Chondrocyte (in vitro differentiated cells): ENCODE measurements at regions not wholly inside any gene's neighbourhood (a gene's known extent, or its start where the extent isn't known, plus 50 kb on each side); places are given as distances from the start of the nearest gene placed in this dataset.

Experiments used
- DNase-seq: peaks from one replicate; pipeline ENCODE4 v3.0.0; 2021; ENCODE audit warnings: mixed read lengths, low spot score
- H3K27ac Mint-ChIP-seq: one replicate; pipeline ENCODE4 v1.8.0; 2021; ENCODE audit warnings: mild to moderate bottlenecking, moderate library complexity, mixed read lengths; ENCODE audit not compliant: unreplicated experiment
- H3K27me3 Mint-ChIP-seq: 2 replicates; pipeline ENCODE4 v1.8.0; 2021; ENCODE audit warnings: low read depth, mixed read lengths
- H3K36me3 Mint-ChIP-seq: 2 replicates; pipeline ENCODE4 v1.8.0; 2021; ENCODE audit warnings: low read depth, mixed read lengths
- H3K4me1 Mint-ChIP-seq: 2 replicates; pipeline ENCODE4 v1.8.0; 2021; ENCODE audit warnings: low read depth, mild to moderate bottlenecking, mixed read lengths
- H3K4me3 Mint-ChIP-seq: one replicate; pipeline ENCODE4 v1.8.0; 2021; ENCODE audit warnings: mild to moderate bottlenecking, moderate library complexity, mixed read lengths; ENCODE audit not compliant: unreplicated experiment
- H3K9me3 Mint-ChIP-seq: 2 replicates; pipeline ENCODE4 v1.8.0; 2021; ENCODE audit warnings: low read depth, mixed read lengths
- CTCF ChIP-seq: fragments of 200-600 bp; sonication (generic); IDR thresholded peaks from 2 replicates; pipeline ENCODE4 v1.5.0; 2021; ENCODE audit warnings: antibody characterized with exemption, mild to moderate bottlenecking, moderate library complexity

GRCh38 chr18:77981874-77982273 is 732.2 kb downstream of the GALR1 start:
- H3K9me3 Mint-ChIP-seq, result peaks cover 22% of the 10 kb centered on the region

GRCh38 chr18:77983270-77983669 is 733.6 kb downstream of the GALR1 start:
- no peaks in the 10 kb centered on the region for H3K4me1 Mint-ChIP-seq
- no peak for DNase-seq
- no peaks in the 10 kb centered on the region for H3K27me3 Mint-ChIP-seq
- H3K27ac Mint-ChIP-seq, result no peak overlapping the region
- no peak overlapping the region for H3K4me3 Mint-ChIP-seq
- H3K9me3 Mint-ChIP-seq, result peaks cover 13% of the 10 kb centered on the region
- no peaks in the 10 kb centered on the region for H3K36me3 Mint-ChIP-seq
- TF ChIP-seq CTCF, result no peak

More at GRCh38 chr18:77981874-77982273, 732.2 kb downstream of the GALR1 start:
- no peaks in the 10 kb centered on the region for H3K27me3 Mint-ChIP-seq
- H3K4me1 Mint-ChIP-seq, result no peaks in the 10 kb centered on the region
- no peak for DNase-seq
- no peak overlapping the region for H3K27ac Mint-ChIP-seq
- no peak overlapping the region for H3K4me3 Mint-ChIP-seq
- no peaks in the 10 kb centered on the region for H3K36me3 Mint-ChIP-seq
- no peak for TF ChIP-seq CTCF

GRCh38 chr18:77984178-77984577 is 734.5 kb downstream of the GALR1 start:
- DNase-seq, result no peak
- no peak overlapping the region for H3K4me3 Mint-ChIP-seq
- H3K27ac Mint-ChIP-seq, result no peak overlapping the region
- H3K27me3 Mint-ChIP-seq, result no peaks in the 10 kb centered on the region
- H3K36me3 Mint-ChIP-seq, result no peaks in the 10 kb centered on the region
- TF ChIP-seq CTCF, result no peak
- no peaks in the 10 kb centered on the region for H3K4me1 Mint-ChIP-seq
- H3K9me3 Mint-ChIP-seq, result peaks cover 9% of the 10 kb centered on the region

- no peak overlapping the region for H3K27ac Mint-ChIP-seq
- H3K9me3 Mint-ChIP-seq, result peaks cover 9% of the 10 kb centered on the region
- no peak for DNase-seq
- no peaks in the 10 kb centered on the region for H3K36me3 Mint-ChIP-seq
- H3K4me1 Mint-ChIP-seq, result no peaks in the 10 kb centered on the region
- no peak overlapping the region for H3K4me3 Mint-ChIP-seq
- TF ChIP-seq CTCF, result no peak
- H3K27me3 Mint-ChIP-seq, result no peaks in the 10 kb centered on the region
These were observed 735.2 kb downstream of the GALR1 start for GRCh38 chr18:77984833-77985232.

GRCh38 chr18:77985526-77986281 is 736.1 kb downstream of the GALR1 start:
- Mint-ChIP-seq H3K4me1 (no peaks in the 10 kb centered on the region), H3K4me3 (no peak overlapping the region), H3K9me3 (peaks cover 7% of the 10 kb centered on the region), H3K27ac (no peak overlapping the region), H3K27me3 (no peaks in the 10 kb centered on the region), H3K36me3 (no peaks in the 10 kb centered on the region)
- no peak for TF ChIP-seq CTCF
- no peak for DNase-seq
